T-cell (primary cell): ENCODE measurements at regions not wholly inside any gene's neighbourhood (a gene's known extent, or its start where the extent isn't known, plus 50 kb on each side); places are given as distances from the start of the nearest gene placed in this dataset.
"Not testable (repeated sequence)": the region's sequence is repeated elsewhere in the genome, so short reads cannot be mapped to it uniquely, and the experiment has no call there.

Source experiments
- ATAC-seq, 4 experiments: fragments of 200-7000 bp in 3 of 4; fragments of 150-1000 bp in 1 of 4; cut with Tn5 transposase; replicated peaks in 1 of 4; 1 replicate in 3 of 4; 2 replicates in 1 of 4; pipeline ENCODE4 v1.10.0; 2021; ENCODE audit warnings: moderate library complexity in 3 of 4, mild to moderate bottlenecking in 2 of 4, moderate number of reproducible peaks in 1 of 4
- CTCF ChIA-PET, 2 donors: fragments of 300-600 bp; sonication (Branson Sonifier 250); formaldehyde crosslinking; loops; one replicate each; lab custom pipeline; 2022; ENCODE audit warnings: antibody characterized with exemption in 2 of 2; lab: Charles Lee
- POLR2A ChIA-PET, 2 donors: fragments of 300-600 bp; sonication (Branson Sonifier 250); formaldehyde crosslinking; loops; one replicate each; lab custom pipeline; 2022; ENCODE audit warnings: antibody characterized with exemption in 2 of 2; lab: Charles Lee
- DNase-seq, 35 experiments: peaks; one replicate each; pipeline versions ENCODE4 v3.0.0 to v3.0.0-alpha.2; 2013 to 2023
- H3K27ac ChIP-seq: one replicate; pipeline ENCODE4 v1.5.1; 2013; ENCODE audit warnings: low read length
- H3K27me3 ChIP-seq, 2 experiments: replicated peaks in 1 of 2; 1 replicate in 1 of 2; 2 replicates in 1 of 2; pipeline versions ENCODE4 v1.6.1 to v1.7.0; 2013; ENCODE audit warnings: low read length in 1 of 2, mixed read lengths in 1 of 2; ENCODE audit not compliant: control insufficient read depth in 2 of 2, insufficient read depth in 2 of 2; ENCODE audit errors: extremely low read depth in 1 of 2
- H3K36me3 ChIP-seq, 2 donors: 1 replicate in 1 of 2; 2 replicates in 1 of 2; pipeline versions ENCODE4 v1.6.1 to v1.7.0; 2013; ENCODE audit warnings: low read length in 1 of 2; ENCODE audit not compliant: control insufficient read depth in 2 of 2, insufficient read depth in 1 of 2; ENCODE audit errors: extremely low read depth in 1 of 2
- H3K4me1 ChIP-seq, 2 experiments: 1 replicate in 1 of 2; 2 replicates in 1 of 2; pipeline versions ENCODE4 v1.6.1 to v1.7.0; 2013; ENCODE audit warnings: low read length in 2 of 2, mixed read lengths in 1 of 2; ENCODE audit not compliant: insufficient read depth in 2 of 2, control insufficient read depth in 1 of 2; ENCODE audit errors: extremely low read depth in 1 of 2
- H3K4me3 ChIP-seq, 2 donors: 1 replicate in 1 of 2; 2 replicates in 1 of 2; pipeline versions ENCODE4 v1.5.1 to v1.7.0; 2013; ENCODE audit warnings: mild to moderate bottlenecking in 2 of 2, low read length in 1 of 2, moderate library complexity in 1 of 2; ENCODE audit not compliant: control insufficient read depth in 1 of 2; ENCODE audit errors: extremely low read depth in 1 of 2
- H3K9me3 ChIP-seq: 2 replicates; pipeline ENCODE4 v1.7.0; 2013
- H3K27ac Mint-ChIP-seq, 2 donors: one replicate each; pipeline ENCODE4 v1.8.0; 2020 to 2021; ENCODE audit warnings: mild to moderate bottlenecking in 2 of 2, mixed read lengths in 2 of 2
- H3K27me3 Mint-ChIP-seq, 2 donors: one replicate each; pipeline ENCODE4 v1.8.0; 2021 to 2022; ENCODE audit warnings: mixed read lengths in 2 of 2
- H3K36me3 Mint-ChIP-seq: one replicate; pipeline ENCODE4 v1.8.0; 2021; ENCODE audit warnings: mixed read lengths
- H3K4me1 Mint-ChIP-seq, 3 donors: one replicate each; pipeline ENCODE4 v1.8.0; 2020 to 2022; ENCODE audit warnings: mixed read lengths in 3 of 3, mild to moderate bottlenecking in 1 of 3
- H3K4me3 Mint-ChIP-seq, 3 donors: one replicate each; pipeline ENCODE4 v1.8.0; 2020 to 2022; ENCODE audit warnings: mild to moderate bottlenecking in 3 of 3, mixed read lengths in 3 of 3, moderate library complexity in 3 of 3
- H3K9me3 Mint-ChIP-seq, 3 donors: one replicate each; pipeline ENCODE4 v1.8.0; 2020 to 2022; ENCODE audit warnings: mixed read lengths in 3 of 3
- WGBS: methylation state at CpG from one replicate; pipeline ENCODE4 v1.1.5; 2013; ENCODE audit warnings: missing lambda C conversion rate; ENCODE audit not compliant: insufficient coverage; 5-methylcytosine and 5-hydroxymethylcytosine counted together

DNA sequence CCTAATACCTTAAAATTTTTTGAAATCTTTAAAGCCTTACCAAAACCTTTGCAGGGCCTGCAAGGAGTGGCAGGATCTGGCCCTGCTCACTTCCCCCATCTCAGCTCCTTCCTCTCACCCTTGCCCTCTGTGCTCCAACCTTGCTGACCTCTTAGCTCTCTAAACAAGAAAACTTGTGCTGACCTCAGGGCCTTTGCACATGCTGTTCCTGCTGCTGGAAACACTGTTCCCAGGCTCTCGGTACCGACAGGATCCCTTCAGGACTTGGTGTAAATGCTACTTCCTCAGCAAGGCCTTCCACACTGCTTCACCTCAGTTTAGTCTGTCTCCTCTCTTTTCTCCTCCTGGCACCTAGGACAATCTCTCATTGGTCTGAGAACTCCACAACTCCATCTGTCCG is 155.4 kb upstream of the IQSEC1 start:
- H3K9me3 ChIP-seq, result no peaks in the 10 kb centered on the region
- Mint-ChIP-seq H3K4me1 (peaks cover 2 to 7% (median 6%) of the 10 kb centered on the region in 3 donors), H3K9me3 (no peaks in the 10 kb centered on the region), H3K27me3 (peaks cover 2 to 4% of the 10 kb centered on the region in 2 donors), H3K4me3 (no peak overlapping the region), H3K27ac (no peak overlapping the region), H3K36me3 (no peaks in the 10 kb centered on the region)
- no peak overlapping the region for H3K27ac ChIP-seq
- ChIA-PET CTCF (no interaction called here), POLR2A (no interaction called here)
- no peak for ATAC-seq
- H3K4me3 ChIP-seq, result no peak overlapping the region
- DNase-seq, result no peak
- WGBS, result 100% methylated on average over 2 of the region's 3 CpGs
- H3K4me1 ChIP-seq, result peaks cover 0 to 7% of the 10 kb centered on the region in 2 experiments
- H3K36me3 ChIP-seq, result no peaks in the 10 kb centered on the region
- H3K27me3 ChIP-seq, result peaks cover 0 to 14% of the 10 kb centered on the region in 2 experiments

DNA sequence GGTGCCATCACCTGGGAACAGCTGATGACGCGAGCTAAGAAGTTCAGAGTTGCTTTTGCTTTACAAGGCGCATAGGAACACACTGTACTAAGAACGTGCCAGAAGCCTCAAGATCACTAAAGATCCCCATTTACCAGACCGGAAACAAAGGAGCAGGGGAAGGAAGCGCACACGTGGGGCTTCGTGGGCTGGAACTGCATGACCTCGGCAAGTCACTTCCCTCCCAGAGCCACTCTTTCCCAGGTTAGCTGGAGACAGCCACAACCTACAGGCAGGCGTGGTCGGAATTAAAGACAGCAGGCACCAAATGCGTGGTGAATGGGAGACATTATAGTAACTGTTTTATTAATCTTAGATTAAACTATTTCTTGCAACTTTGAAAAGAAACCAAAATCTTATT is 154.9 kb upstream of the IQSEC1 start:
- H3K4me3 Mint-ChIP-seq, H3K27ac Mint-ChIP-seq, H3K4me3 ChIP-seq, H3K4me1 ChIP-seq, H3K27me3 Mint-ChIP-seq, ATAC-seq, CTCF ChIA-PET, DNase-seq, H3K27ac ChIP-seq, H3K9me3 Mint-ChIP-seq, H3K4me1 Mint-ChIP-seq, H3K36me3 Mint-ChIP-seq, H3K27me3 ChIP-seq, H3K36me3 ChIP-seq, H3K9me3 ChIP-seq, POLR2A ChIA-PET: not testable (repeated sequence)
- WGBS, result no CpG with 5 or more reads among the region's 12 CpGs

DNA sequence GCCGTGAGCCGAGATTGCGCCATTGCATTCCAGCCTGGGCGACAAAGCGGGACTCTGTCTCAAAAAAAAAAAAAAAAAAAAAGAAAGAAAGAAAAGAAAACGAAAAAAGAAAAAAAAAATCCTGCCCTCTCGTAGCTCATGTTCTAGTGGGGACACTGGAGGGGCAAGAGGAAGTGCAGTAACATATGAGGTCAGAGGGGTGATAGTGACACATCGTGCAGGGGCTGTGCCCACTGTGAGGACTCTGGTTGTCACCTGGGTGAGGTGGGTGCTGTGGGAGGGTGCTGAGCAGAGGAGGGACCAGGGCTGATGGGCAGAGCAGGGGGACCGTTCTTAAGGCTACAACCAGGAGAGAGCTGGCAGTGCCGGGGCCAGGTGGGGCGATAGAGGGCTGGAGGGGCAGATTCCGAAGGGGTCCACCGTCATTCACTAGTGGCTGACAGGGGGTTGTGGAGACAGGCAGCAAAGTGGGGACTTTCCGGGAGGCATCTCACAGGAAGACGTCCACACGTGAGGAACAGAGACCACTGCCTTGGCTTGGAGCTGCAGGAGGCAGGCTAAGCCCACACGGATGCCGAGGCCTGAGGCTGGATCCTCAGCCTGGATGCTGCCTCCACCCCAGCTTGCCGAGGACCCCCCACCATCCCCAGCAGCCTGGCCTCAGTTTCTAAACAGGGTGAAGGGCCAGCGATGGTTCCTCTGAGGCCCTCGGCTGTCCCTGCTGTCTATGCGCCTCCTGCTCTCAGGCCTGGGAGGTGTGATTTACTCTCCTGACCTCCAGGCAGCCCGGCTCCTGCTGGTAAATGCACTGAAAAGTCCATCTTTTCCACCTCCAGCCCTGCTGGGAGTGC is 154.3 kb upstream of the IQSEC1 start:
- no peaks in the 10 kb centered on the region for H3K36me3 ChIP-seq
- no peaks in the 10 kb centered on the region for H3K9me3 Mint-ChIP-seq
- peaks cover 0 to 8% (median 3%) of the 10 kb centered on the region in 3 donors for H3K4me1 Mint-ChIP-seq
- no peak for DNase-seq
- no peak overlapping the region for H3K27ac Mint-ChIP-seq
- H3K36me3 Mint-ChIP-seq, result no peaks in the 10 kb centered on the region
- ChIA-PET CTCF (no interaction called here), POLR2A (no interaction called here)
- no peak for ATAC-seq
- no peak overlapping the region for H3K4me3 ChIP-seq
- H3K27ac ChIP-seq, result no peak overlapping the region
- no peaks in the 10 kb centered on the region for H3K9me3 ChIP-seq
- WGBS, result 89% methylated on average over 13 of the region's 23 CpGs
- no peaks in the 10 kb centered on the region for H3K27me3 Mint-ChIP-seq
- peaks cover 0 to 3% of the 10 kb centered on the region in 2 experiments for H3K4me1 ChIP-seq
- H3K27me3 ChIP-seq, result peaks cover 0 to 5% of the 10 kb centered on the region in 2 experiments
- H3K4me3 Mint-ChIP-seq, result no peak overlapping the region

DNA sequence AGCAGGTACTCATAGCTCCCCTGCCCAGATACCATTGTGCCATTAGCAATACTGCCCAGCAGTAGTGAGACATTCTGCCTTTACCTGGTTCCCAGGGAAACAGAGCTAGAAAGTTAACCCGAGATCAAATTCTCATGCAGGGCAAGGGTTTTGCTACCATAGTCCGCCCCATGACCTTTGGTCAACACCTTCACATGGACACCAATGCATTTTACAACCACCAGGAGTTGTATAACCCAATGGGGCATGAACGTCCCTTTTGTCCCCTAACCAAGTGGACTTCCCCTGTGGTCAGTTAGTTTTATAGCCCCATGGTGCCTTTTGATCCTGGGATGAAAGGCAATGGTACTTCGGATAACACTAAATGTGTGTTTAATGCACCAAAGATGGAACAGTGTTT is 151.7 kb upstream of the IQSEC1 start:
- Histone ChIP-seq H3K9me3 (no peaks in the 10 kb centered on the region), H3K27me3 (no peaks in the 10 kb centered on the region), H3K4me3 (no peak overlapping the region), H3K36me3 (no peaks in the 10 kb centered on the region), H3K27ac (no peak overlapping the region), H3K4me1 (peaks cover 0 to 3% of the 10 kb centered on the region in 2 experiments)
- WGBS, result 100% methylated on average over 2 of the region's 4 CpGs
- Mint-ChIP-seq H3K27ac (no peak overlapping the region), H3K27me3 (peaks cover 0 to 2% of the 10 kb centered on the region in 2 donors), H3K4me3 (no peak overlapping the region), H3K9me3 (no peaks in the 10 kb centered on the region), H3K36me3 (no peaks in the 10 kb centered on the region), H3K4me1 (peaks cover 0 to 8% (median 3%) of the 10 kb centered on the region in 3 donors)
- CTCF ChIA-PET, result no interaction called here
- POLR2A ChIA-PET, result no interaction called here
- DNase-seq, result no peak
- ATAC-seq, result no peak

DNA sequence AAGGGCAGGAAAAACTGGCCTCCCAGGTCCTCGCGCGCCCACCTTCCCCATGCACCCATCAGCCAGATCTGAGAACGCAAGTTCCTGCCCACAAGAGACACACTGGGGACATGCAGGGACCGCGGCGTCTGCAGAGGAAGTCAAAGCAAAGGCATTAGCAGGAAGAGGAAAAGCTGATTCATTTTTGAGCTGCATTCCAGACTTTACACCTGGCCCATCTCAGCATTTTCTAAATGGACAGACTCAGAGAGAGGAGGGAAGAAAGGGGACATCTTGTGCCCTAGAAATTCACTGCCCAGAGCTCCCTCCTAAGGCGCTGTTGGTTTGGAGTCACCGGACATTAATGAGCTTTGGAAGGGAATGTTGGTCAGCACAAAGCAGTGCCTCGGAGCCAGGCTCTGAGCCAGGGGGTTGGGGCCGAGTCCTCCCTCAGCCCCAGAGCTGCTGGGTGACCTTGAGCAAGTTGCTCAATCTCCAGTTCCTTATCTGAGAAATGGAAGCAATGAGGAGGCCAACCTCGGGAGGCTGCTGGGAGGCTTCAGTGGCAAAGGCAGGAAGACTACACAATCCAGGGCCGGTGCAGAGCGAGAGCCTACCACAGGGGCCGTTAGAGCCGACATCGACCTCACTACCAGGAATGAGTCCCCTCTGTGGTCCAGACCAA is 150.5 kb upstream of the IQSEC1 start:
- Mint-ChIP-seq H3K27ac (no peak overlapping the region), H3K4me1 (peaks cover 0 to 8% (median 3%) of the 10 kb centered on the region in 3 donors), H3K4me3 (no peak overlapping the region), H3K9me3 (no peaks in the 10 kb centered on the region), H3K27me3 (peaks cover 0 to 2% of the 10 kb centered on the region in 2 donors), H3K36me3 (no peaks in the 10 kb centered on the region)
- WGBS, result 48% methylated on average over 11 of the region's 17 CpGs
- ATAC-seq, result no peak
- POLR2A ChIA-PET, result no interaction called here
- CTCF ChIA-PET, result no interaction called here
- Histone ChIP-seq H3K27me3 (no peaks in the 10 kb centered on the region), H3K36me3 (no peaks in the 10 kb centered on the region), H3K9me3 (no peaks in the 10 kb centered on the region), H3K4me3 (no peak overlapping the region), H3K27ac (no peak overlapping the region), H3K4me1 (peaks cover 0 to 3% of the 10 kb centered on the region in 2 experiments)
- DNase-seq, result no peak

DNA sequence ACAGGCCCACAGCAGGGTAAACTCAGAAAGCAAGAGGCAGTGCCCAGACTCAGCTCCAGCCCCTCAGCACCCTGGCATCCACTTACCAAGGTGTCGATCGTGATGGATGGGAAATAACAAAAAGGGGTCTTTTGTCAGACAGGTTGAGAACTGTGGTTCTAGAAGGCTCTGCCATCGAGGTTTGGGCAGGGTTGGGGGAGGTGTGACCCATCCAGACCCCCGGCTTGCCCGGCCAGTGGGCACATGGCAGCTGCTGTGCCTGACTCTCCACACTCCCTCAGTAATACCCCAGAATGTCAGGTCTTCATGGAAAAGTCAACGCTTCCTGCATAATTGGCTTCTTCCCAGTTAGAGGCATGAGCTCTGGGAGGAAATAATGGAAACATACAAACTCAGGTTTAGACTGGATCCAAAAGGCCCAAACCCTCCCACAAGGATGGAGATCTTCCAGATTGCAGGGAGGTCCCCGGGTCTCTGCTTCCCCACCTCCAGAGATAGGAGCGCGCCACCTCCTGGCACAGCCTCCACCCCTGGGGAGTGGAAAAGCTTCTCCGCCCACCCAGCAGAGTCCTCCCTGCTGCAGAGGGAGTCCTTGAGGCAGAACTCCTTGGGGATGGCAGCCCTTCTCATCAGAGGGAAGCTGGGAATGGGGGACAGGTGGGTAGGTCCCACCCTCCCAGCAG is 149.8 kb upstream of the IQSEC1 start:
- POLR2A ChIA-PET, result no interaction called here
- H3K27ac Mint-ChIP-seq, result no peak overlapping the region
- WGBS, result no CpG with 5 or more reads among the region's 10 CpGs
- H3K4me3 Mint-ChIP-seq, result no peak overlapping the region
- peaks cover 0 to 3% of the 10 kb centered on the region in 2 experiments for H3K27me3 ChIP-seq
- no peaks in the 10 kb centered on the region for H3K36me3 ChIP-seq
- H3K36me3 Mint-ChIP-seq, result no peaks in the 10 kb centered on the region
- no peak overlapping the region for H3K4me3 ChIP-seq
- CTCF ChIA-PET, result no interaction called here
- no peak for ATAC-seq
- H3K27ac ChIP-seq, result no peak overlapping the region
- peaks cover 0 to 3% of the 10 kb centered on the region in 2 experiments for H3K4me1 ChIP-seq
- peaks cover 0 to 8% (median 3%) of the 10 kb centered on the region in 3 donors for H3K4me1 Mint-ChIP-seq
- peaks cover 0 to 2% of the 10 kb centered on the region in 2 donors for H3K27me3 Mint-ChIP-seq
- DNase-seq, result no peak
- H3K9me3 Mint-ChIP-seq, result no peaks in the 10 kb centered on the region
- H3K9me3 ChIP-seq, result no peaks in the 10 kb centered on the region
